ENCODE measurements at regions not wholly inside any gene's neighbourhood (a gene's known extent, or its start where the extent isn't known, plus 50 kb on each side); places are given as distances from the start of the nearest gene placed in this dataset.

DNA sequence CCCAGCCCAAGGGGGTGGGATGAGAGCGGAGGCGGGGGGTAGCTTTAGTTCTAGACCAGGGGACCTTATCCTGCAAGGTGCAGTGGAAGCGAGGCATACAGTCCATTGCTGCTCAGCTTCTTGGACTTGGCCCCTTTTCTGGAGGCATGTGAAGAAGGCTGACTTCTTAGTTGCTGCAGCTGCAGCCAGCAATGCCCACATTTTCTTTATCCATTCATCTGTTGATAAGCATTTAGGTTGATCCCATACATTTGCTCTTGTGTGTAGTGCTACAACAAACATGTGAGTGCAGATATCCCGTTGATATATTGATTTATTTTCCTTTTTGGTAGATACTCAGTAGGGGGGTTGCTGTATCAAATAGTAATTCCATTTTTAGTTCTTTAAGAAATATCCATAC is 461.2 kb upstream of the IMPG1 start:
- H3K4me2 ChIP-seq (ENCODE audit: control insufficient read depth, extremely low read depth, insufficient read depth, low read depth, low read length): no peak overlapping the region
- no peaks in the 10 kb centered on the region for H4K20me1 ChIP-seq (ENCODE audit: control insufficient read depth, extremely low read depth, insufficient read depth, low read length)
- H3K79me2 ChIP-seq (ENCODE audit: control insufficient read depth, insufficient read depth, low read length): no peaks in the 10 kb centered on the region
- H2AFZ ChIP-seq (ENCODE audit: control insufficient read depth, low read length): no peak overlapping the region
- no peak overlapping the region for H3K9ac ChIP-seq (ENCODE audit: control insufficient read depth, extremely low read depth, insufficient read depth, low read length)
- DNase-seq (ENCODE audit: low read depth, low spot score) (no peak), FAIRE-seq (no peak)
- H3K27ac ChIP-seq (ENCODE audit: control insufficient read depth, insufficient read depth, low read length): no peak overlapping the region
- H3K9me1 ChIP-seq (ENCODE audit: control insufficient read depth, extremely low read depth, insufficient read depth, low read length): no peaks in the 10 kb centered on the region
- no peak overlapping the region for H3K4me3 ChIP-seq (ENCODE audit: control insufficient read depth in 2 of 3, extremely low read depth in 1 of 3, insufficient read depth in 2 of 3, low read depth in 1 of 3, low read length in 3 of 3)
- dilution Hi-C loops (cut with MboI; ENCODE audit: extremely low pct_ligation_motif_present, low sequenced_read_pairs): no loop called here
- no peaks in the 10 kb centered on the region for H3K36me3 ChIP-seq (ENCODE audit: control insufficient read depth in 2 of 2, extremely low read depth in 1 of 2, insufficient read depth in 2 of 2, low read length in 2 of 2)
- H3K4me1 ChIP-seq (ENCODE audit: control insufficient read depth, extremely low read depth, insufficient read depth, low read length): no peaks in the 10 kb centered on the region
- no peak for TF ChIP-seq EZH2 (IDR thresholded peaks at IDR 0.05; ENCODE audit: low read length)
- TF ChIP-seq, protein P1, sequence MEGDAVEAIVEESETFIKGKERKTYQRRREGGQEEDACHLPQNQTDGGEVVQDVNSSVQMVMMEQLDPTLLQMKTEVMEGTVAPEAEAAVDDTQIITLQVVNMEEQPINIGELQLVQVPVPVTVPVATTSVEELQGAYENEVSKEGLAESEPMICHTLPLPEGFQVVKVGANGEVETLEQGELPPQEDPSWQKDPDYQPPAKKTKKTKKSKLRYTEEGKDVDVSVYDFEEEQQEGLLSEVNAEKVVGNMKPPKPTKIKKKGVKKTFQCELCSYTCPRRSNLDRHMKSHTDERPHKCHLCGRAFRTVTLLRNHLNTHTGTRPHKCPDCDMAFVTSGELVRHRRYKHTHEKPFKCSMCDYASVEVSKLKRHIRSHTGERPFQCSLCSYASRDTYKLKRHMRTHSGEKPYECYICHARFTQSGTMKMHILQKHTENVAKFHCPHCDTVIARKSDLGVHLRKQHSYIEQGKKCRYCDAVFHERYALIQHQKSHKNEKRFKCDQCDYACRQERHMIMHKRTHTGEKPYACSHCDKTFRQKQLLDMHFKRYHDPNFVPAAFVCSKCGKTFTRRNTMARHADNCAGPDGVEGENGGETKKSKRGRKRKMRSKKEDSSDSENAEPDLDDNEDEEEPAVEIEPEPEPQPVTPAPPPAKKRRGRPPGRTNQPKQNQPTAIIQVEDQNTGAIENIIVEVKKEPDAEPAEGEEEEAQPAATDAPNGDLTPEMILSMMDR (optimal IDR thresholded peaks at IDR 0.05 in 1 of 3, IDR thresholded peaks at IDR 0.05 in 1 of 3, conservative IDR thresholded peaks at IDR 0.05 in 1 of 3; ENCODE audit: extremely low read depth in 1 of 3, insufficient read depth in 2 of 3, low read length in 3 of 3): no peak
- H3K9me3 ChIP-seq (ENCODE audit: control insufficient read depth, low read depth, low read length): peaks cover 2% of the 10 kb centered on the region
- H3K27me3 ChIP-seq (ENCODE audit: control insufficient read depth, extremely low read depth, insufficient read depth, low read length): no peaks in the 10 kb centered on the region

DNA sequence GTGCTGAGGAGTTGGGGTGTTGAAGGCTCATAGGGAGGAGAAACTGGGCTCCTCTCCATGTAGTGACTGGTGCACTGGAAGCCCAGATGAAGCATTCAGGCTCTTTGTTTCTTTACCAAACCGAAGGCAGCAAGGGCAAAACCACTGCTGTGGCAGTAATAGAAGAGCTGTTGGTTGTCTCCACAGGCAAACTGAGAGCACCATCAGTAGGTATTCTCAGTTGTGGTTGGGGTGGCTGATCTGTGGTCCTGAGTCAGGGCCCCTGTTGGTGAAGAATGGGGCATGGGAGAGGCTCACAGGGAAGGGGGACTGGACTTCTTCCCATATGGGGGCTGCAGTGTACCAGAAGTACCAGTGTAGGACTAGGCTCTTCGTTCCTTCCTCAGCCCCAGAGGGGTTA is 460.2 kb upstream of the IMPG1 start:
- DNase-seq (ENCODE audit: low read depth, low spot score) (no peak), FAIRE-seq (no peak)
- no peak overlapping the region for H3K4me3 ChIP-seq (ENCODE audit: control insufficient read depth in 2 of 3, extremely low read depth in 1 of 3, insufficient read depth in 2 of 3, low read depth in 1 of 3, low read length in 3 of 3)
- TF ChIP-seq, protein P1 (optimal IDR thresholded peaks at IDR 0.05 in 1 of 3, IDR thresholded peaks at IDR 0.05 in 1 of 3, conservative IDR thresholded peaks at IDR 0.05 in 1 of 3; ENCODE audit: extremely low read depth in 1 of 3, insufficient read depth in 2 of 3, low read length in 3 of 3): no peak
- no peak for TF ChIP-seq EZH2 (IDR thresholded peaks at IDR 0.05; ENCODE audit: low read length)
- H4K20me1 ChIP-seq (ENCODE audit: control insufficient read depth, extremely low read depth, insufficient read depth, low read length): no peaks in the 10 kb centered on the region
- H3K9ac ChIP-seq (ENCODE audit: control insufficient read depth, extremely low read depth, insufficient read depth, low read length): no peak overlapping the region
- H3K9me1 ChIP-seq (ENCODE audit: control insufficient read depth, extremely low read depth, insufficient read depth, low read length): no peaks in the 10 kb centered on the region
- H2AFZ ChIP-seq (ENCODE audit: control insufficient read depth, low read length): no peak overlapping the region
- H3K79me2 ChIP-seq (ENCODE audit: control insufficient read depth, insufficient read depth, low read length): no peaks in the 10 kb centered on the region
- H3K4me1 ChIP-seq (ENCODE audit: control insufficient read depth, extremely low read depth, insufficient read depth, low read length): no peaks in the 10 kb centered on the region
- H3K4me2 ChIP-seq (ENCODE audit: control insufficient read depth, extremely low read depth, insufficient read depth, low read depth, low read length): no peak overlapping the region
- H3K9me3 ChIP-seq (ENCODE audit: control insufficient read depth, low read depth, low read length): peaks cover under 1% of the 10 kb centered on the region
- no peaks in the 10 kb centered on the region for H3K27me3 ChIP-seq (ENCODE audit: control insufficient read depth, extremely low read depth, insufficient read depth, low read length)
- no peaks in the 10 kb centered on the region for H3K36me3 ChIP-seq (ENCODE audit: control insufficient read depth in 2 of 2, extremely low read depth in 1 of 2, insufficient read depth in 2 of 2, low read length in 2 of 2)
- dilution Hi-C loops (cut with MboI; ENCODE audit: extremely low pct_ligation_motif_present, low sequenced_read_pairs): no loop called here
- H3K27ac ChIP-seq (ENCODE audit: control insufficient read depth, insufficient read depth, low read length): no peak overlapping the region

Measured in keratinocyte (primary cell).